22Rv1 (cell line): ENCODE measurements at regions not wholly inside any gene's neighbourhood (a gene's known extent, or its start where the extent isn't known, plus 50 kb on each side); places are given as distances from the start of the nearest gene placed in this dataset.

Experiments used
- H3K27ac ChIP-seq: fragments of 450-650 bp; 2 replicates; pipeline ENCODE4 v1.5.1; 2017
- CTCF ChIP-seq: fragments of 450-650 bp; IDR thresholded peaks from 2 replicates; pipeline ENCODE4 v1.5.1; 2017; ENCODE audit warnings: mild to moderate bottlenecking
- ZFX ChIP-seq: fragments of 450-650 bp; IDR thresholded peaks from 2 replicates; pipeline ENCODE4 v1.6.1; 2017; ENCODE audit warnings: antibody characterized with exemption, borderline replicate concordance

DNA sequence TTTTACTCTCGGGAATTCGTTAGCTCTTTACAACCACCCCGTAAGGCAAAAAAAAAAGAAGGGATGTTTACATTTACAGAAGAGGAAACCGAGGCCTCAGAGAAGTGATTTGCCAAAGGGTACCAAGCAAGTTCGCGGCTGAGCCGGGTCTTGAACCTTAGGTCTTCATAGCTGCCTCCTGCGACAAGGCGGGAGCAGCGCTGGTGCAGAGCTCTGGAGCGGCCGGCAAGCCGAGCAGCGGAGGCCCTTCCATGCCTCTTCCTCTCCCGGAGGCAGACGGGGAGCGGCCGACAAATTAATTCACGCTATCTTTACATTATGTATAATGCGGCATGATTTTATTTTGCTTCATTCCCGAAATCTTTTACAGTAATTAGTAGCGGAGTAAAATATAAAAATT, 536.3 kb downstream of the INSC start:
- TF ChIP-seq CTCF (no peak), ZFX (no peak)
- H3K27ac ChIP-seq, result no peak overlapping the region

- H3K27ac ChIP-seq, result no peak overlapping the region
- TF ChIP-seq CTCF (no peak), ZFX (no peak)
Measured at GRCh38 chr11:15651816-15652215, 537.1 kb downstream of the INSC start.

DNA sequence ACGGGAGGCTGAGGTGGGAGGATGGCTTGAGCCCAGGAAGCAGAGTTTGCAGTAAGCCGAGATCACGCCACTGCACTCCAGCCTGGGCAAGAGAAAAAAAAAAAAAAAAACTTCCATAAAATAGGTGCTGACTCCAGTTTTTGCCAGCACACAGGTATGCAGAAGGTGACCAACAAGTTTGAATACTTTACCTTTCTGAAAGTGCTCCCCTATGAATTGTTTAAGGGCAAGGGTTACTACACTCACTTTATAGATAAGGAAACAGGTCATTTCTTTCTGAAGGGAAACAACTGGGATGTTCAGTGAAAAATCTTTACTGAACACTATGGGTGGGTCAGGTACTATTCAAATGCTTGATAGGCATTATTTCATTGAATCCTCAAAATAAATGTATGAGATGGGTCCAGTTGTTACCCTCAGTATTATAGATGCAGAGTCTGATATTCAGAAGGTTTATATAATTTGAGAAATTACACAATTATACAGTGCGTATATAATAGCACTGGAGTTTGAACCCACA, 538.5 kb downstream of the INSC start:
- TF ChIP-seq CTCF (no peak), ZFX (no peak)
- no peak overlapping the region for H3K27ac ChIP-seq

GRCh38 chr11:15654451-15654850, 539.7 kb downstream of the INSC start:
- TF ChIP-seq CTCF, result no peak
- no peak for TF ChIP-seq ZFX
- H3K27ac ChIP-seq, result no peak overlapping the region

GRCh38 chr11:15655552-15655951, 540.8 kb downstream of the INSC start:
- TF ChIP-seq CTCF (no peak), ZFX (no peak)
- no peak overlapping the region for H3K27ac ChIP-seq

GRCh38 chr11:15657264-15657663, 542.5 kb downstream of the INSC start:
- TF ChIP-seq ZFX (no peak), CTCF (no peak)
- H3K27ac ChIP-seq, result no peak overlapping the region

DNA sequence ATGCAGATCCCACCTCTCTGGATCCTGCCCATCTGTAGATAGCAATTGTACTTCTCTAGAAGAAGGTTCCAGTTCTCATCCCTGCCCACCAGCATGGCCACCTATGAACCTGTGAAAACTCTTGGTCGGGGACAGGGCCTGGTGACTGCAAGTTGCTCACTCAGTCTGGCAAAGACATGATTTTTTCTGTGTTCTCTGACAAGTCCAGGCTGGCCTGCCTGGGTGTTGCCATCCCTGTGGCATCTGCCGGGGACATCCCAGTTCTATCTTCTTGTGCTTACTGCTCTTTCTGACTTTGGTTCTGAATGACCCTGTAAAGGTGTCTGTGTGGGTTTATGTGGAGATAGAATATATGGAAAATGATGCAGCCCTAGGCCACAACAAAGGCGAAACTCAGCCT, 545.8 kb downstream of the INSC start:
- no peak overlapping the region for H3K27ac ChIP-seq
- TF ChIP-seq ZFX, result no peak
- TF ChIP-seq CTCF, result no peak
